ENCODE measurements at regions not wholly inside any gene's neighbourhood (a gene's known extent, or its start where the extent isn't known, plus 50 kb on each side); places are given as distances from the start of the nearest gene placed in this dataset.
A peak's percentile ranks its signal among the peaks of the same experiment; 100 is the strongest.

DNA sequence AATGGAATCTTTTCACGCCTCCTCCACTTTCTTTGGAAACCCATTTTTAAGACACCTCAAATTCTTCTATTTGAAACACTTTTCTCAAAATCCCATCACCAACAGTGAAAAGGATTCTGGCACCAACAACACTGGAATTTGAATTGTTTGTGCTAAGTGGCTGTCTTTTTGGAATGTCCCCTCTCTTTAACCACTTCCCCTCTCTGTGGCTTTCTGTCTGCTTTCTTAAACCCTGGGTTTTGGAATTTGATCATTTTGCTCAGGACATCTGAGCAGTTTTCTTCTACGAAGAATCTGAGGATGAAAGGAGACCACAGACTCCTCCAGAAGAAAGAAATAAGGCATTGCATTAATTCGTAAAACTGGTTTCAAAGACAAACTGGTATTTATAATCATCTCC is 89.0 kb downstream of the MXRA5 start:
- Mint-ChIP-seq H3K4me1 (no peaks in the 10 kb centered on the region), H3K27me3 (peaks cover 0 to 7% of the 10 kb centered on the region in 2 donors), H3K27ac (no peak overlapping the region), H3K9me3 (peaks cover 0 to 12% (median 6%) of the 10 kb centered on the region in 5 donors), H3K4me3 (no peak overlapping the region), H3K36me3 (no peaks in the 10 kb centered on the region)
- ChIA-PET POLR2A (no interaction called here), CTCF (no interaction called here)
- Histone ChIP-seq H3K9me3 (ENCODE audit: low read length) (no peaks in the 10 kb centered on the region), H3K27ac (ENCODE audit: low read depth, low read length) (no peak overlapping the region), H3K36me3 (ENCODE audit: insufficient read depth, low read length) (no peaks in the 10 kb centered on the region), H3K4me3 (ENCODE audit: low read length) (no peak overlapping the region), H3K4me1 (ENCODE audit: insufficient read depth, low read length) (no peaks in the 10 kb centered on the region), H3K27me3 (ENCODE audit: insufficient read depth, low read length, poor library complexity, severe bottlenecking) (no peaks in the 10 kb centered on the region)
- no peak for DNase-seq

DNA sequence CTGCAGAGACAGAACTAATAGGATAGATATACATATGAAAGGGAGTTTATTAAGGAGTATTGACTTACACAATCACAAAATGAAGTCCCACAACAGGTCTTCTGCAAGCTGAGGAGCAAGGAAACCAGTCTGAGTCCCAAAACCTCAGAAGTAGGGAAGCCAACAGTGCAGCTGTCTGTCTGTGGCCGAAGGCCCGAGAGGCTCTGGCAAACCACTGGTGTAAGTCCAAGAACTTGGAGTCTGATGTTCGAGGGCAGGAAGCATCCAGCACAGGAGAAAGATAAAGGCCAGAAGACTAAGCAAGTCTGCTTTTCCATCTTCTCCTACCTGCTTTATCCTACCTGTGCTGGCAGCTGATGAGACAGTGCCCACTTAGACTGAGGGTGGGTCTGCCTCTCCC is 89.6 kb downstream of the MXRA5 start:
- peaks cover 0 to 7% of the 10 kb centered on the region in 2 donors for H3K27me3 Mint-ChIP-seq
- POLR2A ChIA-PET: no interaction called here

DNA sequence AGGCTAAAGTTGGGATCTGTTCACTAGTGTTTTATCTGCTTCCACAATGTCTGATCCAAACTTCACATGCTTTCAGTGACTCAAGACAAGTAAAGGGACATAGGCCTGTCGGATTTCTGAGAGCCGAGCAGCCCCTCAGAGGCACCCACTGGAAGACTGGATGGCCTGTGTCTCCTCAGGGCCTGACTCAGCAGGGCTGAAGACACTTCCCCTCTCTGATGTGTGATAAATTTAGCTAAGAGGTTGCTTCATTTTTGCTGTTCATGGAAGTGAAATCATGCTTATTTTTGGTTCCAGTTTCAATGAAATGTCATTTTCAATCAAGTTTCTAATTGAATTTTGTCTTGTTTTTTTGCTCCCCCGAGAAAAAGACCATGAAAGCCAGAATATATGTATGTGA is 93.7 kb downstream of the MXRA5 start:
- H3K4me1 Mint-ChIP-seq: no peaks in the 10 kb centered on the region
- no peak overlapping the region for H3K27ac Mint-ChIP-seq
- no peak for DNase-seq
- no peaks in the 10 kb centered on the region for H3K4me1 ChIP-seq (ENCODE audit: insufficient read depth, low read length)
- peaks cover 0 to 8% (median 0%) of the 10 kb centered on the region in 5 donors for H3K9me3 Mint-ChIP-seq
- POLR2A ChIA-PET: no interaction called here
- CTCF ChIA-PET: no interaction called here
- no peaks in the 10 kb centered on the region for H3K9me3 ChIP-seq (ENCODE audit: low read length)
- H3K36me3 ChIP-seq (ENCODE audit: insufficient read depth, low read length): no peaks in the 10 kb centered on the region
- no peak overlapping the region for H3K4me3 Mint-ChIP-seq
- no peaks in the 10 kb centered on the region for H3K36me3 Mint-ChIP-seq
- no peak overlapping the region for H3K4me3 ChIP-seq (ENCODE audit: low read length)
- no peaks in the 10 kb centered on the region for H3K27me3 ChIP-seq (ENCODE audit: insufficient read depth, low read length, poor library complexity, severe bottlenecking)
- peaks cover 0 to 6% of the 10 kb centered on the region in 2 donors for H3K27me3 Mint-ChIP-seq
- H3K27ac ChIP-seq (ENCODE audit: low read depth, low read length): no peak overlapping the region

More for the DNA sequence above, 89.6 kb downstream of the MXRA5 start:
- Histone ChIP-seq H3K4me1 (ENCODE audit: insufficient read depth, low read length) (no peaks in the 10 kb centered on the region), H3K4me3 (ENCODE audit: low read length) (no peak overlapping the region), H3K27ac (ENCODE audit: low read depth, low read length) (no peak overlapping the region), H3K9me3 (ENCODE audit: low read length) (no peaks in the 10 kb centered on the region), H3K36me3 (ENCODE audit: insufficient read depth, low read length) (no peaks in the 10 kb centered on the region), H3K27me3 (ENCODE audit: insufficient read depth, low read length, poor library complexity, severe bottlenecking) (no peaks in the 10 kb centered on the region)
- Mint-ChIP-seq H3K9me3 (peaks cover 0 to 11% (median 4%) of the 10 kb centered on the region in 5 donors), H3K36me3 (no peaks in the 10 kb centered on the region), H3K27ac (no peak overlapping the region), H3K4me3 (no peak overlapping the region), H3K4me1 (no peaks in the 10 kb centered on the region)
- CTCF ChIA-PET: no interaction called here
- DNase-seq: no peak

DNA sequence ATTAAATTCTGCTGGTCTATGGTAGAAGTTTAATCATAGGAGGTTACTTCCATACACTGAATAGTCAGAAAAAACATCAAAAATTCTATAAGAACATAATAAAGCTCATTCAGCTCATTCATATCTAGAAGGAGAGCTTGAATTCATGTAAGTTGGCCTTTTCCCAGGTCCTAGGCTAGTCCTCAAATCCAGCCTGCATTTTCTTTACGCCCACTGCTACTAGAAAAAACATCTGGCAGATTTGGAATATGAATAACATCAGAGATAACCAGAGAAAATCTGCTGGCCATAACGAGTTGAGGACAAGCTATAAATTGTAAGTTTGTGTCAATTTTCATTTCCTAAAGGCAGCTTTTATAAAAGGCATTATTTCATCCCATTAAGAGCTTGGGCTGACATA is 95.5 kb downstream of the MXRA5 start:
- H3K27me3 Mint-ChIP-seq: peaks cover 0 to 6% of the 10 kb centered on the region in 2 donors
- peaks cover 0 to 8% (median 0%) of the 10 kb centered on the region in 5 donors for H3K9me3 Mint-ChIP-seq
- H3K36me3 Mint-ChIP-seq: no peaks in the 10 kb centered on the region
- no peaks in the 10 kb centered on the region for H3K27me3 ChIP-seq (ENCODE audit: insufficient read depth, low read length, poor library complexity, severe bottlenecking)
- no peak overlapping the region for H3K27ac Mint-ChIP-seq
- CTCF ChIA-PET: no interaction called here
- POLR2A ChIA-PET: no interaction called here
- no peak overlapping the region for H3K4me3 ChIP-seq (ENCODE audit: low read length)
- no peaks in the 10 kb centered on the region for H3K9me3 ChIP-seq (ENCODE audit: low read length)
- H3K36me3 ChIP-seq (ENCODE audit: insufficient read depth, low read length): no peaks in the 10 kb centered on the region
- H3K4me1 ChIP-seq (ENCODE audit: insufficient read depth, low read length): no peaks in the 10 kb centered on the region
- no peaks in the 10 kb centered on the region for H3K4me1 Mint-ChIP-seq
- no peak overlapping the region for H3K27ac ChIP-seq (ENCODE audit: low read depth, low read length)
- no peak for DNase-seq
- H3K4me3 Mint-ChIP-seq: no peak overlapping the region

DNA sequence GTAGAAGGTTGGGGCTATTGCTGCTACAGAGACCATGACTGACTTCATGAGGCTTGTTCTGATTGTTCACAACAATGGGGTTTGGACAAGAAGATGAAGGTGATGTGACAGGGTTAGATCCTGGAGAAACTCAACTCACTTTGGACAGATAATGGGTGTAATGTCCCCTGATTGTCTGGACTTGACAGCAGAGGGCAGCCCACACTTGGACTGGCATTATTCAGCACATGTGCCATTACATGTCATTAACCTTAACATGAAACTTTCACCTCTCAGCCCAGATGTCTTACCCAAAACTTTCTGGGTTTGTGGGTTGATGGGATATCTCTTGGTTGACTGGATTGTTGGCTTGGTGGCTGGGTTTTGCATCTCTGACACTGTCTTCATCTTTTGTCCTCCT is 101.5 kb downstream of the MXRA5 start:
- Mint-ChIP-seq H3K27me3 (peaks cover 0 to 1% of the 10 kb centered on the region in 2 donors), H3K36me3 (no peaks in the 10 kb centered on the region), H3K4me1 (no peaks in the 10 kb centered on the region), H3K4me3 (no peak overlapping the region), H3K27ac (no peak overlapping the region), H3K9me3 (peaks cover 0 to 11% (median 2%) of the 10 kb centered on the region in 5 donors)
- no peak overlapping the region for H3K4me3 ChIP-seq (ENCODE audit: low read length)
- ChIA-PET CTCF (no interaction called here), POLR2A (no interaction called here)
- H3K4me1 ChIP-seq (ENCODE audit: insufficient read depth, low read length): no peaks in the 10 kb centered on the region
- H3K27ac ChIP-seq (ENCODE audit: low read depth, low read length): no peak overlapping the region
- DNase-seq: no peak
- no peaks in the 10 kb centered on the region for H3K36me3 ChIP-seq (ENCODE audit: insufficient read depth, low read length)
- H3K27me3 ChIP-seq (ENCODE audit: insufficient read depth, low read length, poor library complexity, severe bottlenecking): no peaks in the 10 kb centered on the region
- no peaks in the 10 kb centered on the region for H3K9me3 ChIP-seq (ENCODE audit: low read length)

DNA sequence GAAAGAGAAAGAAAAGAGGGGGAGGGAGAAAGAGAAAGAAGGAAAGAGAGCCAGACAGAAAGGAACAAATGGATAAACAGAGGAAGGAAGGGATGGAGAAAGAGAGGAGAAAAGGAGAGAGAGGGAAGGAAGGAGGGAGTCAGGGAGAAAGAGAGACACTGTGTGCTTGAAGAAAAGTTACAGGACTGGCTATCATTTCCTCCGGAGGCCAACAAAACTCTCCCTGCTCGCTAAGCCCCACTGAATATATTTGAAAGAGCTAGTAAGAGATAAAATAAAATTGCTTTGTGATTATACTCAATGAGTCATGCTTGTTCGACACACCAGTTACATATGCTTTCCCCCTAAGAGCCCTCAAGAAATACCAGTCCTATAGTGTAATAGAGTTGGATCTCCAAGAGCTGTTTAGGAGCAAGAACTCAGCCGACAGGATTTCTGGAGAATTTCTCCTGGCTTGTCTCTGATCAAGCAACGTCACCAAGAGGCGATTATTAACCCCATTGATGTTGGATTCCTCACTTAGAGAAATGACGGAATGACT is 102.2 kb downstream of the MXRA5 start:
- no peaks in the 10 kb centered on the region for H3K36me3 Mint-ChIP-seq
- POLR2A ChIA-PET: no interaction called here

DNA sequence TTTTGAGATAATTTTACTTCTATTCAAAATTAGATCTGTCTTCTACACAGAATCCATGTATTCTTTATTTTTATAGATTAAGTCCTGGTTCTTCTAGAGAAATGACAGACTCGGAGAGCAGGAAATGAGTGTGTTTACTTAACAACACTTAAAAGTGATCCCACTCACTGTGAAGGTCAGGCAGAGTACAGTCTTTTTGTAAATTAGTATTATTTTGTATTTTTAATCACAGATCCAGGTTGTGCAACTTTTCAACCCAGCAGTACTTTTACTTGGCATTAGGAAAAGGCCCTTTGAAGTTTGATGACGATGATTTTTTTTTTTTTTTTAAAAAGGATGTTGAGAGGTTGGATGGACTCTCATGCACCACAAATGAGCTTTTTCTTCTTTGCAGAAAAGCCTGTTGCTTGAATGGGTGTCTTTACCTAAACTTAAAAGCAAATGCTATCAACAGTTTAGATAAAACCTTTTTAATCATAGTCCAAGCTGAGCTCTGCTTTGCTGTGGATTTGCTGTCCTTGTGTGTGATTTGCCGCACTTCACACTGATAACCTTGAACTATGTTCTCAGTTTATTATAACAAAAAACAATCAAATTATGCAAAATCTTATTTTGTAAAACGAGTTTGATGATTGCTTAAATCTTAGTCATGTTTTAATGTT is 114.1 kb downstream of the MXRA5 start:
- H3K27me3 Mint-ChIP-seq: peaks cover 0 to 2% of the 10 kb centered on the region in 2 donors

More for the DNA sequence above, 102.2 kb downstream of the MXRA5 start:
- no peak for DNase-seq
- no peaks in the 10 kb centered on the region for H3K4me1 Mint-ChIP-seq
- CTCF ChIA-PET: no interaction called here
- H3K4me3 Mint-ChIP-seq: no peak overlapping the region
- H3K9me3 ChIP-seq (ENCODE audit: low read length): no peaks in the 10 kb centered on the region
- H3K4me1 ChIP-seq (ENCODE audit: insufficient read depth, low read length): no peaks in the 10 kb centered on the region
- peaks cover 0 to 3% of the 10 kb centered on the region in 2 donors for H3K27me3 Mint-ChIP-seq
- no peaks in the 10 kb centered on the region for H3K36me3 ChIP-seq (ENCODE audit: insufficient read depth, low read length)
- H3K27ac ChIP-seq (ENCODE audit: low read depth, low read length): no peak overlapping the region
- H3K27ac Mint-ChIP-seq: no peak overlapping the region
- H3K4me3 ChIP-seq (ENCODE audit: low read length): no peak overlapping the region
- no peaks in the 10 kb centered on the region for H3K27me3 ChIP-seq (ENCODE audit: insufficient read depth, low read length, poor library complexity, severe bottlenecking)
- H3K9me3 Mint-ChIP-seq: peaks cover 0 to 7% (median 4%) of the 10 kb centered on the region in 5 donors

DNA sequence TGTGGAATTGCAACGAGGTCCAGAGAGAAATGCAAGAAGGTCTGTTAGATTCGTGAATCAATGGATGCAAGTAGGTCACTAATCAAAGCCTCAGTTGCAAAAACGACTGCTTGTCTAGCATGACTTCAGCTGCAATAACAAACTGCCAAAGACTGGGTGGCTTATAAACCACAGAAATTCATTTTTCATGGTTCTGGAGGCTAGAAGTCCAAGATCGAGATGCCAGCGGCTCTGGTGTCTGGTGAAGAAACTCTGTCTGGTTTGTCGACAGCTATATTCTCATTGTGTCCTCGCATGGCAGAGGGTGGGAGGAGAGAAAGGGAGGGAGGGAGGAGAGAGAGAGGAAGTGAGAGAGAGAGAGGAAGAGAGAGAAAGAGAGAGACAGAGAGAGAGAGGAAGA is 114.7 kb downstream of the MXRA5 start:
- Mint-ChIP-seq H3K4me1 (no peaks in the 10 kb centered on the region), H3K27me3 (peaks cover 0 to 2% of the 10 kb centered on the region in 2 donors), H3K9me3 (peaks cover 0 to 7% (median 3%) of the 10 kb centered on the region in 5 donors), H3K4me3 (peak overlapping the region in 1 of 7 donors; percentile 36), H3K27ac (no peak overlapping the region), H3K36me3 (no peaks in the 10 kb centered on the region)
- Histone ChIP-seq H3K9me3 (ENCODE audit: low read length) (no peaks in the 10 kb centered on the region), H3K27me3 (ENCODE audit: insufficient read depth, low read length, poor library complexity, severe bottlenecking) (no peaks in the 10 kb centered on the region), H3K36me3 (ENCODE audit: insufficient read depth, low read length) (no peaks in the 10 kb centered on the region), H3K27ac (ENCODE audit: low read depth, low read length) (no peak overlapping the region), H3K4me1 (ENCODE audit: insufficient read depth, low read length) (no peaks in the 10 kb centered on the region), H3K4me3 (ENCODE audit: low read length) (no peak overlapping the region)
- POLR2A ChIA-PET: no interaction called here
- CTCF ChIA-PET: no interaction called here
- DNase-seq: no peak

More for the DNA sequence above, 114.1 kb downstream of the MXRA5 start:
- Mint-ChIP-seq H3K9me3 (peaks cover 0 to 7% (median 3%) of the 10 kb centered on the region in 5 donors), H3K4me1 (no peaks in the 10 kb centered on the region), H3K36me3 (no peaks in the 10 kb centered on the region), H3K4me3 (no peak overlapping the region), H3K27ac (no peak overlapping the region)
- no peak for DNase-seq
- Histone ChIP-seq H3K4me1 (ENCODE audit: insufficient read depth, low read length) (no peaks in the 10 kb centered on the region), H3K9me3 (ENCODE audit: low read length) (no peaks in the 10 kb centered on the region), H3K4me3 (ENCODE audit: low read length) (no peak overlapping the region), H3K27ac (ENCODE audit: low read depth, low read length) (no peak overlapping the region), H3K27me3 (ENCODE audit: insufficient read depth, low read length, poor library complexity, severe bottlenecking) (no peaks in the 10 kb centered on the region), H3K36me3 (ENCODE audit: insufficient read depth, low read length) (no peaks in the 10 kb centered on the region)
- CTCF ChIA-PET: no interaction called here
- POLR2A ChIA-PET: no interaction called here
